Testis (tissue), 2 donors: ENCODE measurements at regions not wholly inside any gene's neighbourhood (a gene's known extent, or its start where the extent isn't known, plus 50 kb on each side); places are given as distances from the start of the nearest gene placed in this dataset.

ENCODE experiments used
- DNase-seq: peaks from one replicate; pipeline ENCODE4 v3.0.0-alpha.2; 2019
- H3K27ac ChIP-seq, 2 donors: fragments of 200-600 bp; sonication (generic); one replicate each; pipeline ENCODE4 v1.5.1; 2019
- H3K27me3 ChIP-seq: fragments of 200-600 bp; sonication (generic); one replicate; pipeline ENCODE4 v1.5.1; 2019
- H3K36me3 ChIP-seq: fragments of 200-600 bp; sonication (generic); one replicate; pipeline ENCODE4 v1.5.1; 2017; ENCODE audit warnings: low read depth; ENCODE audit errors: missing control alignments
- H3K4me1 ChIP-seq: fragments of 200-600 bp; sonication (generic); one replicate; pipeline ENCODE4 v1.5.1; 2019
- H3K4me3 ChIP-seq, 2 donors: fragments of 200-600 bp; sonication (generic); one replicate each; pipeline ENCODE4 v1.5.1; 2017 to 2019
- H3K9me3 ChIP-seq: fragments of 200-600 bp; sonication (generic); one replicate; pipeline ENCODE4 v1.5.1; 2017
- POLR2A ChIP-seq: fragments of 450-650 bp; IDR thresholded peaks from one replicate; pipeline ENCODE4 v1.6.1; 2017; ENCODE audit warnings: antibody characterized with exemption, mild to moderate bottlenecking, moderate library complexity
- WGBS, 2 donors: methylation state at CpG; one replicate each; pipeline ENCODE4 v1.1.5; 2018; 5-methylcytosine and 5-hydroxymethylcytosine counted together
- intact Hi-C: fragments of 100-400 bp; cut with DNase I; formaldehyde crosslinking; loops from one replicate; pipeline ENCODE4 v1.15.1; 2023; ENCODE audit warnings: low total_unique reads
- TF ChIP-seq, protein P1 (sequence below), 3 experiments: fragments of 450-650 bp in 2 of 3; fragments of 200-600 bp in 1 of 3; sonication (generic) in 1 of 3; IDR thresholded peaks; one replicate each; pipeline ENCODE4 v1.5.1; 2016 to 2019; ENCODE audit warnings: antibody characterized with exemption in 3 of 3, mild to moderate bottlenecking in 2 of 3, moderate library complexity in 1 of 3

GRCh38 chr5:87912419-87912818 is 356.2 kb downstream of the TMEM161B start:
- H3K4me3 ChIP-seq = no peak overlapping the region
- WGBS, 2 donors = 83 to 94% methylated on average over 1 of the region's 1 CpG
- H3K27me3 ChIP-seq = no peaks in the 10 kb centered on the region
- no peaks in the 10 kb centered on the region for H3K36me3 ChIP-seq
- no peaks in the 10 kb centered on the region for H3K4me1 ChIP-seq
- no peaks in the 10 kb centered on the region for H3K9me3 ChIP-seq
- DNase-seq = no peak
- intact Hi-C loops = no loop called here
- H3K27ac ChIP-seq = no peak overlapping the region
- no peak for TF ChIP-seq POLR2A
- TF ChIP-seq, protein P1, sequence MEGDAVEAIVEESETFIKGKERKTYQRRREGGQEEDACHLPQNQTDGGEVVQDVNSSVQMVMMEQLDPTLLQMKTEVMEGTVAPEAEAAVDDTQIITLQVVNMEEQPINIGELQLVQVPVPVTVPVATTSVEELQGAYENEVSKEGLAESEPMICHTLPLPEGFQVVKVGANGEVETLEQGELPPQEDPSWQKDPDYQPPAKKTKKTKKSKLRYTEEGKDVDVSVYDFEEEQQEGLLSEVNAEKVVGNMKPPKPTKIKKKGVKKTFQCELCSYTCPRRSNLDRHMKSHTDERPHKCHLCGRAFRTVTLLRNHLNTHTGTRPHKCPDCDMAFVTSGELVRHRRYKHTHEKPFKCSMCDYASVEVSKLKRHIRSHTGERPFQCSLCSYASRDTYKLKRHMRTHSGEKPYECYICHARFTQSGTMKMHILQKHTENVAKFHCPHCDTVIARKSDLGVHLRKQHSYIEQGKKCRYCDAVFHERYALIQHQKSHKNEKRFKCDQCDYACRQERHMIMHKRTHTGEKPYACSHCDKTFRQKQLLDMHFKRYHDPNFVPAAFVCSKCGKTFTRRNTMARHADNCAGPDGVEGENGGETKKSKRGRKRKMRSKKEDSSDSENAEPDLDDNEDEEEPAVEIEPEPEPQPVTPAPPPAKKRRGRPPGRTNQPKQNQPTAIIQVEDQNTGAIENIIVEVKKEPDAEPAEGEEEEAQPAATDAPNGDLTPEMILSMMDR (IDR thresholded peaks at IDR 0.05) = no peak

GRCh38 chr5:87909382-87909781 is 359.3 kb downstream of the TMEM161B start:
- TF ChIP-seq, protein P1 (IDR thresholded peaks at IDR 0.05) = no peak
- no peak for TF ChIP-seq POLR2A
- no peaks in the 10 kb centered on the region for H3K4me1 ChIP-seq
- intact Hi-C loops = no loop called here
- WGBS, 2 donors = 73 to 95% methylated on average over 2 of the region's 2 CpGs
- no peaks in the 10 kb centered on the region for H3K27me3 ChIP-seq
- no peak overlapping the region for H3K4me3 ChIP-seq
- no peaks in the 10 kb centered on the region for H3K36me3 ChIP-seq
- no peak for DNase-seq
- H3K9me3 ChIP-seq = no peaks in the 10 kb centered on the region
- H3K27ac ChIP-seq = no peak overlapping the region

- Histone ChIP-seq H3K27ac (no peak overlapping the region), H3K9me3 (no peaks in the 10 kb centered on the region), H3K27me3 (no peaks in the 10 kb centered on the region), H3K4me1 (no peaks in the 10 kb centered on the region), H3K36me3 (no peaks in the 10 kb centered on the region), H3K4me3 (no peak overlapping the region)
- no peak for TF ChIP-seq POLR2A
- TF ChIP-seq, protein P1 (IDR thresholded peaks at IDR 0.05) = no peak
- intact Hi-C loops = no loop called here
- no peak for DNase-seq
Measured at GRCh38 chr5:87906962-87907361, 361.7 kb downstream of the TMEM161B start.

DNA sequence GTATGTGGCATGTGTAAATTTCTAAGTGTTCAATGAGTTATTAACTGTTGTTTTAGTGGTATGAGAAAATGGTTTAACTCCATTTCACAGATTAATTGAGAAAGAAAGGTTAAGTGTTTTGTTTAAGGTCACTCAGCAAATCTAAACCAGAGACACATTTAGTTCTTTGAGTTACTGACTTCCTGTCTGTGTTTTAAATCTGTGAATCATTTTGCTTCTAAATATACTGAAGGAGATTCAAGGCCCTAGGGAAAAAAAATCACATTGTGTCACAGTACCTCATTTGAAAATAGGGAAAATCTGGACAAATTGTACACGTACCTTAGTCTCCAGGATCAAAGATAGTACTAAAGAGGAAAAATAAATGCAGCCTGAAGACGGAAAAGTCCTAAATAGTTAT is 368.2 kb downstream of the TMEM161B start:
- H3K4me3 ChIP-seq = no peak overlapping the region
- 78% methylated on average over 2 of the region's 2 CpGs for WGBS, 2 donors
- H3K9me3 ChIP-seq = no peaks in the 10 kb centered on the region
- DNase-seq = no peak
- H3K4me1 ChIP-seq = no peaks in the 10 kb centered on the region
- intact Hi-C loops = no loop called here
- no peak for TF ChIP-seq POLR2A
- TF ChIP-seq, protein P1 (IDR thresholded peaks at IDR 0.05) = no peak
- no peaks in the 10 kb centered on the region for H3K27me3 ChIP-seq
- H3K27ac ChIP-seq = no peak overlapping the region
- no peaks in the 10 kb centered on the region for H3K36me3 ChIP-seq

DNA sequence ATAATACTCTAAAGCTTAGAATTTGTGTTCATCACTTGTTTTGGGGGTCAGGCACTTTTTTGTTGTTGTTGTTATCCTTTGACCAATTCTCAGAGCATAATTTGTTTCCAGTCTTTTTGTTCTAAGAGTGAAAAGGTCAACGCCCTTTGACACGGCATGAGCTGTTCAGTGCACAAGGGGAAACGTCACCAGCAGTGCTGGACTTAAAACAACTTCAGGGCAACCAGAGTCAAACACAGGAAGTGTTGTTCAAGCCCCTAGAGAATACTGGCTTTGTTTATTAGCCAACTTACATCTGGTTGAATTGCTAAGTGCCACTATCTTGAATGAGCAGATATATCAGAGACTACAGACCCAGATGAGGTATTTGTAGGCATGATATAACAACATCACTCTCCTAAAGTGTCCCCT is 368.9 kb downstream of the TMEM161B start:
- no peaks in the 10 kb centered on the region for H3K27me3 ChIP-seq
- no peaks in the 10 kb centered on the region for H3K4me1 ChIP-seq
- WGBS, 2 donors = 29% methylated on average over 3 of the region's 3 CpGs
- no peaks in the 10 kb centered on the region for H3K36me3 ChIP-seq
- no peaks in the 10 kb centered on the region for H3K9me3 ChIP-seq
- peak; percentile 16 for DNase-seq
- intact Hi-C loops = no loop called here
- no peak overlapping the region for H3K4me3 ChIP-seq
- no peak overlapping the region for H3K27ac ChIP-seq
- TF ChIP-seq, protein P1 (IDR thresholded peaks at IDR 0.05) = no peak
- TF ChIP-seq POLR2A = no peak
